ENCODE measurements at regions not wholly inside any gene's neighbourhood (a gene's known extent, or its start where the extent isn't known, plus 50 kb on each side); places are given as distances from the start of the nearest gene placed in this dataset.
A peak's percentile ranks its signal among the peaks of the same experiment; 100 is the strongest.
"Not testable (repeated sequence)": the region's sequence is repeated elsewhere in the genome, so short reads cannot be mapped to it uniquely, and the experiment has no call there.

DNA sequence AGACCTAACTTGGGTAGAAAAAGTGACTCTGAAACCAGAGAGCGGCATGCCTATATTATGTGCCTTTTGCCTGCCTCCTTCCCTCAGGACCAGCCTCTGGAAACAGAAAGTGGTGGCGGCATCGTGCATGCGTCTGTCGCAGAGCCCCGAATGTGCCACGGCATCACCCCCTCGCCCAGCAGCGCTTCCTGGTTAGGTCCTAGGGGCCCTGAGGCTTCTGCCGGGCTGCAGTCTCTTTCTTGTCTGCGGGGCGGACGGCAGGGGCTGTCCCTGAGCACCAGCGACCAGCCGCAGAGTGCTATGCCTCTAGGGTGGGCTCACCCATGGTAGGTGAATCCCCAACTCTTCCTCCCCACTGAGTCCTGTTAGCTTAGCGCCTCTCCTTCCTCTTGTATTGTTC is 68.7 kb downstream of the VSIG4 start:
- DNase-seq (ENCODE audit: low read depth in 2 of 2, low spot score in 1 of 2): no peak

DNA sequence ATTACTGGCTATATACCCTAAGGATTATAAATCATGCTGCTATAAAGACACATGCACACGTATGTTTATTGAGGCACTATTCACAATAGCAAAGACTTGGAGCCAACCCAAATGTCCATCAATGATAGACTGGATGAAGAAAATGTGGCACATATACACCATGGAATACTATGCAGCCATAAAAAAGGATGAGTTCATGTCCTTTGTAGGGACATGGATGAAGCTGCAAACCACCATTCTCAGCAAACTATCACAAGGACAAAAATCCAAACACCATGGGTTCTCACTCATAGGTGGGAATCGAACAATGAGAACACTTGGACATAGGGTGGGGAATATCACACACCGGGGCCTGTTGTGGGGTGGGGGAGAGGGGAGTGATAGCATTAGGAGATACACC is 72.7 kb downstream of the VSIG4 start:
- DNase-seq (ENCODE audit: low read depth in 2 of 2, low spot score in 1 of 2): not testable (repeated sequence)

DNA sequence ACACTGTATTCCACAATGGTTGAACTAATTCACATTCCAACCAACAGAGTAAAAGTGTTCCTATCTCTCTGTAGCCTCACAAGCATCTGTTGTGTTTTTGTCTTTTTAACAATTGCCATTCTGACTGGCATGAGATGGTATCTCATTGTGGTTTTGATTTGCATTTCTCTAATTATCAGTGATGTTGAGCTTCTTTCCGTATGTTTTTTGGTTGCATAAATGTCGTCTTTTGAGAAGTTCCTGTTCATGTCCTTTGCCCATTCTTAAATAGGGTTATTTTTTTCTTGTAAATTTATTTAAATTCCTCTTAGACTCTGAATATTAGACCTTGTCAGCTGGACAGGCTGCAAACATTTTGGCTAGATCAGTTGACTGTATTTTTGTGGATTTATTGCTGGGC is 78.2 kb downstream of the VSIG4 start:
- DNase-seq (ENCODE audit: low read depth in 2 of 2, low spot score in 1 of 2): no peak

DNA sequence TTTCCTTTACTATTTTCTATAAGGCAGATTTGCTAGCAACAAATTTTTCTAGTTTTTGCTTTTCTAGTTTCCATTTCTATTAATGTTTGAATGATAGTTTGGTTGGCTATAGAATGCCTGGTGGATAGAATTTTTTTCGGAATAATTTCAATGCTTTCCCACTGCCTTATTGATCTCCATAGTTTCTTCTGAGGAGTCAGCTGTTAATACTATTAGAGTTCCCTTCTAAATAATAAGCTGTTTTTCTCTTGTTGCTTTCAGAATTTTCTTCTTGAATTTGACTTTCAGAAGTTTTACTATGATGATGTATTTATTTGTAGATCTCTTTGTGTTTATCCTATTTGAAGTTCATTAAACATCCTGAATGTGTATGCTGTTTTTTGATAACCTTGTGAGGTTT is 91.8 kb downstream of the VSIG4 start:
- no peak for DNase-seq (ENCODE audit: low read depth in 2 of 2, low spot score in 1 of 2)

DNA sequence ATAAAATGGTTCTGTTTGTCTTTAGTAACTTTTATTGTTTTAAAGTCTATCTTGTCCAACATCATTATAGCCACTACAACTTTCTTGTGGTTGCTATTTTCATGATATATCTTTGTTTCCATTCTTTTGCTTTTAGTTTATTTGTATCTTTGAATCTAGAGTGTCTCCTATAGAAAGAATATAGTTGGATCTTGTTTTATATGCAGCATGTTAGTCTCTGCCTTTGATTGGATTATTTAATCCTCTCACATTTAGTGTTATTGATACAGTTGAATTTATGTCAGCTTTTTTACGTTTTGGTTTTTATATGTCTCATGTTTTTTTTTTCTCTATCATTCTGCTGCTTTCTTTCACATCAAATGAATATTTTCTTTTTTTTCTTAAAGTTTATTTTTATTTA is 98.1 kb downstream of the VSIG4 start:
- no peak for DNase-seq (ENCODE audit: low read depth in 2 of 2, low spot score in 1 of 2)

DNA sequence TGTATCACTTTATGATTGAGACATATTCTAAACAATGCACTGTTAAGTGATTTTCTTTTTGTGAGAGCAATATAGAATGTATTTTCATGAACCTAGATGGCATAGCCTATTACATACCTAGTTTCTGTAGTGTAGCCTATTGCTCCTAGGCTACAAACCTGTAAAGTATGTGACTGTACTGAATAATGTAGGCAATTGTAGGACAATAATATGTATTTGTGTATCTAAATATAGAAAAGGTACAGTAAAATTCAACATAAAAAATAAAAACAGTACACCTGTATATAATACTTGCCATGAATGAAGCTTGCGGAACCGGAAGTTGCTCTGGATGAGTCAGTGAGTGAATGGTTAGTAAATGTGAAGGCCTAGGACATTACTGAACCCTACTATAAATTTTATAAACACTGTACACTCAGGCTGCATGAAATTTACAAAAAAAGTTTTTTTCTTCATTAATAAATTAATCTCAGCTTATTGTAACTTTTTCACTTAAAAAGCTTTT is 106.7 kb downstream of the VSIG4 start:
- DNase-seq (ENCODE audit: low read depth in 2 of 2, low spot score in 1 of 2): no peak

DNA sequence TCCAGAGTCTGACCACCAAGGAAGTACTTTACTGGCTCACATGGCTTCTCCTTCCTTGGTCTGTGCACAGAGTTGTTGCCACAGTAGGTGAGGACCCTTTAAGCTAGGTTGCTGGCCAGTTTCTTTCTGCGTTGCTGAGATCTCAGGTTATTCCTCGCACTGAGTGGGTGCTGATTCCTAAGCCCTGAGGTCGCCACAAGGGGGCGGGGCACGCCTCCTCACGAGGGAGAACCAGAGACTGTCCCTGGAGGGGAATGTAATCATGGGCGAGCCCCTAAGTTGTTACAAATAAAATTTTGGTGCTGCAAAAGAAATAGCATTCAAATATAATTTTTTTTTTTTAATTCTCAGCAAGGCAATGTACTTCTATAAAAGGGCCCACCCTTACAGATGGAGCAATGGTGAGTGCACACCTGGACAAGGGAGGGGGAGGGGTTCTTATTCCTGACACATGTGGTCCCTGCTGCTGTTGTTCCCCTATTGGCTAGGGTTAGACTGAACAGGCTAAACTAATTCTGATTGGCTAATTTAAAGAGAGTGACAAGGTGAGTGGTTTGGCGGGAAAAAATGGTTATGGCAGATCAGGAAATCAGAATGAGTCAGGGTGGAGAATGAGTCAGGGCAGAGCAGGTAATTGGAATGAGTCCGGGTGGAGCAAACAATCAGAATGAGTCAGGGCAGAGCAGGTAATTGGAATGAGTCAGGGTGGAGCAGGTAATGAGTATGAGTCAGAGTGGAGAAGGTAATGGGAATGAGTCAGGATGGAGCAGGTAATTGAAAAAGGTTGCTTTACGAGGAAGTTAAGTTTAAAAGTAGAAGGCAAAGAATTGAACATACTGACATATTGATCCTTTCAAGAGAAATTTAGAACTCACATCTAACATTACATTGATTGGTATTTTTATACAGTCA is 107.5 kb downstream of the VSIG4 start:
- no peak for DNase-seq (ENCODE audit: low read depth in 2 of 2, low spot score in 1 of 2)

DNA sequence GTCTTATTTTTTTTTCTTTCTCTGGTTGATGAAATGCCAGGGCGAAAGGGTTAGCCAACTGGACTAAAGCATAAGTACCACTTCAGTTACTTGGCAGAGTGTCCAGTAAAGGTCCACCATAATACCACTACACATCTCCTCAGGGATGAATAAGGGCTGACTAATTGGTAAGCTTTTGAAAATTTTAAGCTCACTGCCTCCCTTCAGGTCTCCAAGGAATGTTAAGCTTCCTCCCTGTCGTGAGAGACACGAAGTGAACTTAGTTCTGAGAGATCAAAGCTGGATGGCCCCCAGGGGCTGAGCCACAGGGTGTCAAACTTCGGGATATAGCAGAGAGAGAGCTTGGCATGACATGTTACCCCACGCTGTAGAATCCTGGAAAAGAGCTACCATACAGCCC is 111.4 kb downstream of the VSIG4 start:
- DNase-seq (ENCODE audit: low read depth in 2 of 2, low spot score in 1 of 2): no peak

DNA sequence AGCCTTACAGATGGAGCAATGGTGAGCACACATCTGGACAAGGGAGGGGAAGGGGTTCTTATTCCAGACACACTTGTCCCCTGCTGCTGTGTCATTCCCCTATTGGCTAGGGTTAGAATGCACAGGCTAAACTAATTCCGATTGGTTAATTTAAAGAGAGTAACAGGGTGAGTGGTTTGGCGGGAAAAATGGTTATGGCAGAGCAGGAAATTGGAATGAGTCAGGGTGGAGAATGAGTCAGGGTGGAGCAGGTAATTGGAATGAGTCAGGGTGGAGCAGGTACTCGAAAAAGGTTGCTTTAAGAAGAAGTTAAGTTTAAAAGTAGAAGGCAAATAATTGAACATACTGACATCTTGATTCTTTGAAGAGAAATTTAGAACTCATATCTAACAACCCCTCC is 112.5 kb downstream of the VSIG4 start:
- DNase-seq (ENCODE audit: low read depth in 2 of 2, low spot score in 1 of 2): not testable (repeated sequence)

DNA sequence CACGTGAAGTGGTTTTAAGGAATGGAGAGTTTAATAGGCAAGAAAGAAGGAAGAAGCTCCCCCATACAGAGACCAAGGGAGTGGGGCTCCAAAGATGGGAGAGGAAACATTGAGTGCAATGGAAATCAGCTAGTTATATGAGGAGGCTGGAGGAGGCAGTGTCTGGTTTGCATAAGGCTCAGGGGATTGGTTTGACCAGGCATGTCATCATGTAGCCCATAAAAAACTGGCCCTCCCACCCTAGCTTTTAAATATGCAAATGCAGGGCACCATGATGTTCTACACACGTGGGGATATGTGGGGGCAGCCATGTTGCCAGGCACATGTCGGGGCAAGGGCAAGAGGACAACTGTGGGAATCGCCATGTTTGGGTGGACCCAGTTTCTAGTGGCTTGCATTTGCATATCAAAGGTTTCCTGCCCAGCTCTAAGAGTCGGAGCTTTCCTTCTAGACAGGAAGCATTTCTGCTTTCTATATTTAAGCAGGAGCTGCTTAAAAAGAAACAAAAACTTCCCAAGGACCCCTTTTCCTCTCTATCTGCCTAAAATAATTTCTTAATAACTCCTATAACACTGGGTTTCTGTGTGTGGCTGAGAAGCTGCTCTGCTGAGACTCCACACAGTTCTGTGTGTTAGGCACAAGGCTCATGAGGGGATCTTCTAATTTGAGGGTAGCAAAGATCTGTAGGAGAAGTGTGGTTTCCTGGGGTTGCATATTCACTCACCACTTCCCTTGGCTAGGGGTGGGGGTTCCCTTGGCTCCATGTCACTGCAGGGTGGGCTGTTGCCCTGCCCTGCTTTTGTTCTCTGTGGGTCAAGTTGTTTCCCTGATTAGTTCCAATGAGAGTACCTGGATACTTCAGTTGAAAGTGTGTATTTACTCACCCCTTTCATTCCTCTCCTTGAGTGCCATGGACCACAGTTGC is 113.5 kb downstream of the VSIG4 start:
- peak in 1 of 2 donors; percentile 10 for DNase-seq (ENCODE audit: low read depth in 2 of 2, low spot score in 1 of 2)

DNA sequence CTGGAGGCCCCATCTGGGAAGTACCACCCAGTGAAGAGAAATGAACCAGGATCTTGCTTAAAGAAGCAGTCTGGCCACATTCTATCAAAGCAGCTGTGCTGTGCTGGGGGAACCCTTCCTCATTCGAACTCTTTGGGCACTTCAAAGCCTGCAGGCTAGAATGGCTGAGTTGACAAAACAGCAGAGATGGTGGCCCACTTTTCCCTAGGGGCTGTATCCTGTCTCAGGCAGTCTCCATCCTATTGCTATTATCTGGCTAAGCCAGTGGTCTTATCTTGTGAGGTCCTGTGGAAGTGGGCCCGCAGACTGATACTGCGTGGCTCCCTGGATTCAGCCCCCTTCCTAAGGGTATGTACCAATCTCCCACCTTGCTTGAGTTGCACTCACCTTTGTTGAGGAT is 114.3 kb downstream of the VSIG4 start:
- no peak for DNase-seq (ENCODE audit: low read depth in 2 of 2, low spot score in 1 of 2)

DNA sequence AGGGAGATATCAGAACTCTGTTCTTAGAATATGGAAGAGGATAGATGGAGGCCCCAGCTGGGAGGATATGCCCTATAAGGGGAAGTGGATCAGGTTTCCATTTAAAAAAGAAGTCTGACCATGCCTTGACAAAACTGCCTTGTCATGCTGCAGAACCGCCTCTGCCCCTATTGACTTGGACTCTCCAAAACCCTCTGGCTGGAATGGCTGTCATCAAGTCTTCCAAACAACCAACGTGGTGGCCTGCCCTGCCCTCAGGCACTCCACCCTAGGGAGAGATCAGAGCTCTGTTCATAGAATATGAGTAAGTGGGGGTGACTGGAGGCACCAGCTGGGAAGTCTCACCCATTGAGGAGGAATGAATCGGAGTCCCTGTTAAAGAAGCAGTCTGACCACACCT is 114.9 kb downstream of the VSIG4 start:
- DNase-seq (ENCODE audit: low read depth in 2 of 2, low spot score in 1 of 2): no peak

DNA sequence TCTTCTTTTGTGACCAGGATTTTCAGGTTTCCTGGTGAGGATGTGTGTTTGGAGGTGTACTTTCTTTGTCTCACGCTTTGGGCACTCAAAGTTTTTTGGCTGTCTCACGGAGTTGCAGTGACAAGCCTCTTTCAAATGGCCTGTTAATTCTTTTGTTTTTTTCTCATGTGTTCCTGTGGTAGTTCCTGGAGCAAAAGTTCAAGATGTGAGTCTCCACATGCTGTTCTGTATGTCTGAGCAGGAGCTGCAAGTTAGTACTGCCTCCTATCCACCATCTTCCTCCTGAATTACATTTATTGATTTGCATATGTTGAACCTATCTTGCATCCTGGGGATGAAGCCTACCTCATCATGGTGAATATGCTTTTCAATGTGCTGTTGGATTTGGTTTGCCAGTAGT is 118.5 kb downstream of the VSIG4 start:
- DNase-seq (ENCODE audit: low read depth in 2 of 2, low spot score in 1 of 2): no peak

DNA sequence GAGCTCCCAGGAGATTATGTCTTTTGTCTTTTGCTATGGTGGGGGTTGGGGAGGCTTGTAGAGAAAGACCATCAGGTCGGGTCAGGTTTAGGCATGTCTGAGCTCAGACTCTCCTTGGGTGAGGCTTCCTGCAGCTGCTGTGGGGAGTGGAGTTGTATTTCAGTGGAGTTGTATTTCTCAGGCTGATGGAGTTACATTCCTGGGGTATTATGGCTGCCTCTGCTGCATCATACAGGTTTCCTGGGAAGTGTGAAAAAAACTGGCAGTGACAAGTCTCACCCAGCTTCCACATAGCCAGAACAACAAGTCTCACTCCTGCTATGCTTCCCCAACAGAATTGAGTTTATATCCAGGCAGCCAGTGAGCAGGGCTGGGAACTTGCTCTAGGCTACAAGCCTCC is 119.3 kb downstream of the VSIG4 start:
- DNase-seq (ENCODE audit: low read depth in 2 of 2, low spot score in 1 of 2): no peak

DNA sequence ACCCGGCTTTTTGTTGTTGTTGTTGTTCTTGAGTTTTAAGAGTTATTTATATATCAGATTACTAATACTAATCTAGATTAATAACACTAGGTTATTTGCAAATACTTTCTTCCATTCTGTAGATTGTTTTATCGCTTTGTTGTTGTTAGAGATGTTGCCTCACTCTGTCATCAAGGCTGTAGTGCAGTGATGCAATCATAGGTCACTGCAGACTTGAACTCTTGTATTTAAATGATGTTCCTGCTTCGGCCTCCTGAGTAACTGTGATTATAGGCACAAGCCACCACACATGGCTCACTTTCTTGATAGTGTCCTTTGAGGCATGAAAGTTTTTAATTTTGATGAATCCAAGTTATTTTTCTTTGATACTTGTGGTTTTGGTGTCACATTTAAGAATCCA is 129.0 kb downstream of the VSIG4 start:
- no peak for DNase-seq (ENCODE audit: low read depth in 2 of 2, low spot score in 1 of 2)

DNA sequence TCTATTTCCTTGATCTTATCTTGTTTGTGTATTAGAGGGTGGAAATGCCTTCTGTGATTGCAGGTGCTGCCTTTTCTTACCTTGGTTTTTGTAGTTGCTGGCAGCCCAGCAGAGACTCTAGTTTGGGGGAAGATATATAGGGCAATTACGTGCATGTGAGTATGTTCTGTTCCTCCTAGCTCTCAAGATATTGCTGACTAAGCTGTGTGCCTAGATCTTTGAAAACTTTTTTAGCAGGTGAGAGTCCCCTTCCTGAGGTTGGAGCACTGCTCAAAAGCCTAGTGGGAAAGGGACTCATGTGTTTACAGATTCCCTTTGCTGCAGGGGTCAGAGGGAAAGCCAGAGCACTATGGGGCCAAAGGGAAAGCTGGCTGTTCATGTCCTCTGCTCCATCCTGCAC is 136.1 kb downstream of the VSIG4 start:
- DNase-seq (ENCODE audit: low read depth in 2 of 2, low spot score in 1 of 2): no peak

DNA sequence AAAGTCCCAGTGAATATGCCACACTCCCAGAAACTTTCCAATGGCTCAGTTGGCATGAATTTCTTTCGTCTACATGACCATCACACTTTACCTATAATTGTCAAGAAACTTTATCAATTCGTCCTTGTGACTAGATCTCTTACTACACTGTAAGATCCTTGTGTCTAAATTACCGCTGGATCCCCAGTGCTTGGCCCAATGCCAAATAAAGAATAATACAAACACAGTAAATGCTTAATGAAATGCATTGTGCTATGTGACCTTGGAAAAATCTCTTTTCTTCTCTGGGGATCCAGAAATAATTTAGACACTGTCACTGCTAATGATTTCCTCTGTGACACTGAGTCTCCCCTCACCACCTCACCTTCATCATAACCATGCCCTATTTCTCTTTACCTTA is 137.9 kb downstream of the VSIG4 start:
- DNase-seq (ENCODE audit: low read depth in 2 of 2, low spot score in 1 of 2): no peak

DNA sequence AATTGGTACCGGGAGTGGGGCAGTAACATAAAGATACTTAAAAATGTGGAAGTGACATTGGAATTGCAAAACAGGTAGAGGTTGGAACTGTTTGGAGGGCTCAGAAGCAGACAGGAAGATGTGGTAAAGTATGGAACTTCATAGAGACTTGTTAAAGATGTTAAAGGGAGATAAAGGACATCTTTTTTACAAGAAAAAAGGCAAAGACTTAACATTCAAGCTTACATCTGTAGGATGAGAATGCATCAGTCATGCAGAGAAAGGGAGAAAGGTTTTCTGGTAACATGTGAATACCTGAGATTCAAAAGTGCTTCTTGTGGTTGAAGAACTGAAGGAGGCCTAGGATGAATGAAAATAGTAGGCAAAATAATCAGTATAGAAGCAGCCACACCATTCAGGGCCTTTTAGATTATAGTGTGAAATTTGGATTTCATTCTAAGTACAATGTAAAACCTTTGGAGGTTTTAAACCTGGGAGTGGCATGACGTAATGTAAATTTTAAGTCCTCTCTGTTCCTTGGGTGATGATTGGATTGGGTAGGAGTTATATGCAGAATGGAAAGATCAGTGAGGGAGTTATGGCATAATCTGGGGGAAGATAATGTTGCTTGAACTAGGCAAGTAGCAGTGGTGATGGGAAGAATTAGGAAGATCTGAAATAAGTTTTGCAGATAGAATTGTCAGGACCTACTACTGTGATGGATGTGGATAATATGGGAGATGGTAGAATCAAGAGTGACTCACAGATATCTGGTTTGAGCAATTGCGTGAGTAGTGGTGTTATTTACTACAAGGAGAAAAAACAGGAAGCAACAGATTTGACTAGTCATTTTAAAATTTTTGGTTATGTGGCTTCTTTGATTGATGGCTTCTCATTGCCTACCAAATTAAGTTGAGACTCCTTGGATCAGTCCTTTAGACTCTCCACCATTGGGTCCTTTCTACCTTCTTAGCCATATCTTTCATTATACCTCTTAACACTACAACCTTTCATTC is 138.7 kb downstream of the VSIG4 start:
- DNase-seq (ENCODE audit: low read depth in 2 of 2, low spot score in 1 of 2): no peak

DNA sequence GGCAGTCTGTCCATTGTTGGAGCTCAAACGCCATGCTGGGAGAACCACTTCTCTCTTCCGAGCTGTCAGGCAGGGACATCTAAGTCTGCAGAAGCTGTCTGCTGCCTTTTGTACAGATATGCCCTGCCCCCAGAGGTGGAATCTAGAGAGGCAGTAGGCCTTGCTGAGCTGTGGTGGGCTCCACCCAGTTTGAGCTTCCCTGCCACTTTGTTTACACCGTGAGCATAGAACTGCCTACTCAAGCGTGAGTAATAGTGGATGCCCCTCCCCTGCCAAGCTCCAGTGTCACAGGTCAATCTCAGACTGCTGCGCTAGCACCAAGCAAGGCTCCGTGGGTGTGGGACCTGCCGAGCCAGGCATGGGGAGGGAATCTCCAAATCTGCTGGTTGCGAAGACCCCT is 145.7 kb downstream of the VSIG4 start:
- no peak for DNase-seq (ENCODE audit: low read depth in 2 of 2, low spot score in 1 of 2)

DNA sequence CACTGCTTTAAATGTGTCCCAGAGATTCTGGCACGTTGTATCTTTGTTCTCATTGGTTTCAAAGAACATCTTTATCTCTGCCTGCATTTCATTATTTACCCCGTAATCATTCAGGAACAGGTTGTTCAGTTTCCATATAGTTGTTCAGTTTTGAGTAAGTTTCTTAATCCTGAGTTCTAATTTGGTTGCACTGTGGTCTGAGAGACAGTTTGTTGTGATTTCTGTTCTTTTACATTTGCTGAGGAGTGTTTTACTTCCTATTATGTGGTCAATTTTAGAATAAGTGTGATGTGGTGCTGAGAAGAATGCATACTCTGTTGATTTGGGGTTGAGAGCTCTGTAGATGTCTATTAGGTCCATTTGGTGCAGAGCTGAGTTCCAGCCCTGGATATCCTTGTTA is 148.1 kb downstream of the VSIG4 start:
- not testable (repeated sequence) for DNase-seq (ENCODE audit: low read depth in 2 of 2, low spot score in 1 of 2)

DNA sequence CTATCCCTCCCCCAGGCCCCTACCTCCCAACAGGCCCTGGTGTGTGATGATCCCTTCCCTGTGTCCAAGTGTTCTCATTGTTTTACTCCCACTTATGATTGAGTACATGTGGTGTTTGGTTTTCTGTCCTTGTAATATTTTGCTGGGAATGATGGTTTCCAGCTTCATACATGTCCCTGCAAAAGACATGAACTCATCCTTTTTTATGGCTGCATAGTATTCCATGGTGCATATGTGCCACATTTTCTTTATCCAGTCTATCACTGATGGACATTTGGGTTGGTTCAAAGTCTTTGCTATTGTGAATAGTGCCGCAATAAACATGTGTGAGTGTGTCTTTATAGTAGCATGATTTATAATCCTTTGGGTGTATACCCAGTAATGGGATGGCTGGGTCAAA is 151.7 kb downstream of the VSIG4 start:
- DNase-seq (ENCODE audit: low read depth in 2 of 2, low spot score in 1 of 2): not testable (repeated sequence)

Measured in stimulated activated CD8-positive, alpha-beta memory T cell treated with anti-CD3 and anti-CD28 coated beads, Interleukin-4, amount 100 ng/mL, for 4 hours (primary cell).